Right forelimb (tissue), 1 donor: ENCODE measurements at regions not wholly inside any gene's neighbourhood (a gene's known extent, or its start where the extent isn't known, plus 50 kb on each side); places are given as distances from the start of the nearest gene placed in this dataset.
A peak's percentile ranks its signal among the peaks of the same experiment; 100 is the strongest.

Source experiments
- DNase-seq: peaks from one replicate; pipeline ENCODE4 v3.0.0-alpha.2; 2018

GRCh38 chr14:49971156-49972130, 78.6 kb downstream of the ARF6 start:
- peak; percentile 44 for DNase-seq

- DNase-seq = no peak
Measured at GRCh38 chr14:49972131-49972671, 79.3 kb downstream of the ARF6 start.

- DNase-seq = peak; percentile 52
Measured at GRCh38 chr14:49972823-49973222, 79.9 kb downstream of the ARF6 start.

GRCh38 chr14:49975276-49975675, 82.4 kb downstream of the ARF6 start:
- DNase-seq = no peak

- DNase-seq = no peak
Measured at GRCh38 chr14:49975799-49976198, 82.9 kb downstream of the ARF6 start.

- no peak for DNase-seq
Measured at GRCh38 chr14:49977126-49977841, 84.4 kb downstream of the ARF6 start.

GRCh38 chr14:49980027-49980426, 87.1 kb downstream of the ARF6 start:
- DNase-seq = no peak

GRCh38 chr14:49982082-49982481, 89.2 kb downstream of the ARF6 start:
- no peak for DNase-seq

GRCh38 chr14:49982501-49982951, 89.6 kb downstream of the ARF6 start:
- no peak for DNase-seq

GRCh38 chr14:49984424-49984823, 91.5 kb downstream of the ARF6 start:
- no peak for DNase-seq

- no peak for DNase-seq
Measured at GRCh38 chr14:49986343-49987014, 93.6 kb downstream of the ARF6 start.

GRCh38 chr14:49988080-49988990, 95.5 kb downstream of the ARF6 start:
- DNase-seq = no peak

GRCh38 chr14:49989966-49990365, 97.1 kb downstream of the ARF6 start:
- no peak for DNase-seq

- DNase-seq = no peak
Measured at GRCh38 chr14:49991491-49991890, 98.6 kb downstream of the ARF6 start.

GRCh38 chr14:49992036-49992435, 99.2 kb downstream of the ARF6 start:
- DNase-seq = no peak

- DNase-seq = no peak
Measured at GRCh38 chr14:49992448-49992847, 99.6 kb downstream of the ARF6 start.

GRCh38 chr14:49992901-49993339, 100.0 kb downstream of the ARF6 start:
- no peak for DNase-seq

- no peak for DNase-seq
Measured at GRCh38 chr14:49993565-49993964, 100.7 kb downstream of the ARF6 start.

GRCh38 chr14:49994951-49995561, 102.2 kb downstream of the ARF6 start:
- DNase-seq = peak; percentile 55

- no peak for DNase-seq
Measured at GRCh38 chr14:49997991-49998390, 105.1 kb downstream of the ARF6 start.

GRCh38 chr14:49999146-49999761, 106.4 kb downstream of the ARF6 start:
- DNase-seq = peak; percentile 70
